ENCODE measurements at regions not wholly inside any gene's neighbourhood (a gene's known extent, or its start where the extent isn't known, plus 50 kb on each side); places are given as distances from the start of the nearest gene placed in this dataset.

- TF ChIP-seq, protein P1, sequence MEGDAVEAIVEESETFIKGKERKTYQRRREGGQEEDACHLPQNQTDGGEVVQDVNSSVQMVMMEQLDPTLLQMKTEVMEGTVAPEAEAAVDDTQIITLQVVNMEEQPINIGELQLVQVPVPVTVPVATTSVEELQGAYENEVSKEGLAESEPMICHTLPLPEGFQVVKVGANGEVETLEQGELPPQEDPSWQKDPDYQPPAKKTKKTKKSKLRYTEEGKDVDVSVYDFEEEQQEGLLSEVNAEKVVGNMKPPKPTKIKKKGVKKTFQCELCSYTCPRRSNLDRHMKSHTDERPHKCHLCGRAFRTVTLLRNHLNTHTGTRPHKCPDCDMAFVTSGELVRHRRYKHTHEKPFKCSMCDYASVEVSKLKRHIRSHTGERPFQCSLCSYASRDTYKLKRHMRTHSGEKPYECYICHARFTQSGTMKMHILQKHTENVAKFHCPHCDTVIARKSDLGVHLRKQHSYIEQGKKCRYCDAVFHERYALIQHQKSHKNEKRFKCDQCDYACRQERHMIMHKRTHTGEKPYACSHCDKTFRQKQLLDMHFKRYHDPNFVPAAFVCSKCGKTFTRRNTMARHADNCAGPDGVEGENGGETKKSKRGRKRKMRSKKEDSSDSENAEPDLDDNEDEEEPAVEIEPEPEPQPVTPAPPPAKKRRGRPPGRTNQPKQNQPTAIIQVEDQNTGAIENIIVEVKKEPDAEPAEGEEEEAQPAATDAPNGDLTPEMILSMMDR (IDR thresholded peaks at IDR 0.05; ENCODE audit: insufficient read depth, low read length, poor library complexity, severe bottlenecking) = no peak
- no peak for TF ChIP-seq EZH2phosphoT487 (conservative IDR thresholded peaks at IDR 0.05; ENCODE audit: low read length)
Observed at GRCh38 chr1:72678683-72679082, 396.3 kb upstream of the NEGR1 start.
